RWPE2 (cell line): ENCODE measurements at regions not wholly inside any gene's neighbourhood (a gene's known extent, or its start where the extent isn't known, plus 50 kb on each side); places are given as distances from the start of the nearest gene placed in this dataset.

ENCODE experiments used
- ATAC-seq: fragments of 200-7000 bp; cut with Tn5 transposase; 3 replicates; pipeline ENCODE4 v1.9.1; 2021; ENCODE audit warnings: low read depth
- DNase-seq: peaks from one replicate; pipeline ENCODE4 v3.0.0-alpha.2; 2020; ENCODE audit warnings: low spot score
- H3K27ac ChIP-seq: fragments of 450-650 bp; 2 replicates; pipeline ENCODE4 v1.5.1; 2017; ENCODE audit warnings: mild to moderate bottlenecking; ENCODE audit not compliant: poor library complexity, severe bottlenecking
- H3K27me3 ChIP-seq: fragments of 250-450 bp; sonication (Bioruptor Pico); 2 replicates; pipeline ENCODE4 v1.5.1; 2021; ENCODE audit warnings: mild to moderate bottlenecking, moderate library complexity; ENCODE audit not compliant: insufficient read depth, poor library complexity, severe bottlenecking
- H3K36me3 ChIP-seq: fragments of 250-450 bp; sonication (Bioruptor Pico); 2 replicates; pipeline ENCODE4 v1.5.1; 2020; ENCODE audit warnings: low read depth, mild to moderate bottlenecking, moderate library complexity
- H3K4me1 ChIP-seq: fragments of 250-450 bp; sonication (Bioruptor Pico); 2 replicates; pipeline ENCODE4 v1.5.1; 2021; ENCODE audit warnings: mild to moderate bottlenecking, moderate library complexity; ENCODE audit not compliant: insufficient read depth, poor library complexity, severe bottlenecking
- H3K4me3 ChIP-seq: fragments of 250-450 bp; sonication (Bioruptor Pico); 2 replicates; pipeline ENCODE4 v1.5.1; 2021; ENCODE audit warnings: mild to moderate bottlenecking, moderate library complexity; ENCODE audit not compliant: severe bottlenecking
- H3K9me3 ChIP-seq: fragments of 250-450 bp; sonication (Bioruptor Pico); 2 replicates; pipeline ENCODE4 v1.5.1; 2021; ENCODE audit warnings: mild to moderate bottlenecking, moderate library complexity; ENCODE audit not compliant: severe bottlenecking
- TF ChIP-seq, protein P1 (sequence below): fragments of 450-650 bp; IDR thresholded peaks from one replicate; pipeline ENCODE4 v1.5.1; 2017; ENCODE audit warnings: mild to moderate bottlenecking, moderate library complexity; ENCODE audit not compliant: poor library complexity, severe bottlenecking

DNA sequence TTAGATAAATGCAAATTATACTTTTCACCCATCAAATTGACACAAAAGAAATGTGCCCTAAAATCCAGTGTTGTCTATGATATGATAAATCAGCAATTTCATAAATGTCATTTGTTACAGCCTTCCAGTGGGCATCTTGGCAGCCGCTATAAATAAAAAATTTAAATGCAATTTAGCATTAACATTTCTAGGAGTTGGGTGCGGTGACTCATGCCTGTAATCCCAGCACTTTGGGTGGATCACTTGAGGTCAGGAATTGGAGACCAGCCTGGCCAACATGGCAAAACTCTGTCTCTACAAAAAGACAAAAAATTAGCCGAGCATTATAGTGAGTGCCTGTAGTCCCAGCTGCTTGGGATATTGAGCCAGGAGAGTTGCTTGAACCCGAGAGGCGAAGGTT is 65.9 kb upstream of the POMGNT2 start:
- TF ChIP-seq, protein P1, sequence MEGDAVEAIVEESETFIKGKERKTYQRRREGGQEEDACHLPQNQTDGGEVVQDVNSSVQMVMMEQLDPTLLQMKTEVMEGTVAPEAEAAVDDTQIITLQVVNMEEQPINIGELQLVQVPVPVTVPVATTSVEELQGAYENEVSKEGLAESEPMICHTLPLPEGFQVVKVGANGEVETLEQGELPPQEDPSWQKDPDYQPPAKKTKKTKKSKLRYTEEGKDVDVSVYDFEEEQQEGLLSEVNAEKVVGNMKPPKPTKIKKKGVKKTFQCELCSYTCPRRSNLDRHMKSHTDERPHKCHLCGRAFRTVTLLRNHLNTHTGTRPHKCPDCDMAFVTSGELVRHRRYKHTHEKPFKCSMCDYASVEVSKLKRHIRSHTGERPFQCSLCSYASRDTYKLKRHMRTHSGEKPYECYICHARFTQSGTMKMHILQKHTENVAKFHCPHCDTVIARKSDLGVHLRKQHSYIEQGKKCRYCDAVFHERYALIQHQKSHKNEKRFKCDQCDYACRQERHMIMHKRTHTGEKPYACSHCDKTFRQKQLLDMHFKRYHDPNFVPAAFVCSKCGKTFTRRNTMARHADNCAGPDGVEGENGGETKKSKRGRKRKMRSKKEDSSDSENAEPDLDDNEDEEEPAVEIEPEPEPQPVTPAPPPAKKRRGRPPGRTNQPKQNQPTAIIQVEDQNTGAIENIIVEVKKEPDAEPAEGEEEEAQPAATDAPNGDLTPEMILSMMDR = no peak
- peaks cover 14% of the 10 kb centered on the region for H3K4me1 ChIP-seq
- ATAC-seq = 0 out of 3 replicates have a peak, but pooled peaks have one; percentile 33
- peak overlapping the region; percentile 2 for H3K27ac ChIP-seq
- DNase-seq = no peak
- H3K36me3 ChIP-seq = no peaks in the 10 kb centered on the region
- no peaks in the 10 kb centered on the region for H3K27me3 ChIP-seq
- peaks cover 4% of the 10 kb centered on the region for H3K9me3 ChIP-seq
- H3K4me3 ChIP-seq = no peak overlapping the region

DNA sequence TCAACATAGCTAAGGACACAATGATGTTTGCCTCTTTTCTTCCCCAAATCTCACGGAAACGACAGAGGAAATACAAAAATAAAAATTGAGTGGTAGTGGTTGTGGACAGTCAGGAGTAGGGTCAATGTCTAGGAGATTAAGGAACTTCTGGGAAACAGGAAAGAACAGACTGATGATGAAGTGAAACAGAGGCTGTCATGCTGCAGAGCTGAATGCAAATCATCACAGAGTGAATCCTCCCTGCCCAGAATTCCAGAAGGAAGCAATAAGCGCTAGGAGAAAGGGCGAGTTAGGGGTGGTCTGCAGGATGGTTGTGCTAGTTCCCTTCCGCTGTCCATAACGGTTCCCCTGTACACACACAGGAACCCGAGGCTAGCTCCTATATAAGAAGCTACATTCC is 64.7 kb upstream of the POMGNT2 start:
- no peak for ATAC-seq
- Histone ChIP-seq H3K27ac (no peak overlapping the region), H3K9me3 (peaks cover 10% of the 10 kb centered on the region), H3K4me3 (no peak overlapping the region), H3K27me3 (no peaks in the 10 kb centered on the region), H3K36me3 (no peaks in the 10 kb centered on the region), H3K4me1 (peaks cover 14% of the 10 kb centered on the region)
- TF ChIP-seq, protein P1 = no peak
- no peak for DNase-seq

DNA sequence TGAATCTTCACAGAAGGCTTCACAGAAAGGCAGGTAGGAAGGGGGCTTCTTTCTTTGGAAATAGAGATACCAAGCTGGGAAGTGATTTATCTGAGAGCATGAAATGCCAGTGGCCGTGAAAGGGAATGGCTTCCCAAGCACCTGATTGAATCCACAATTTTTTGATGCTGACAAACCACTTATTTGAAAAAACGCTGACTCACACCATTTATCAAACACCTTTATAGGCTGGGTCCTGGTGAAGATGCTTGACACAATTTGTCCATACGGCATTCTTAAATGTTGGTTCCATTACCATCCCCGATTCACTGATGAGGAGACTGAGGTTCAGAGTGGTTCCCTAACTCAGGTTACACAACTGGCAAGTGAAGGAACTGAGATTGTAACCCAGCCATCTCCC is 64.1 kb upstream of the POMGNT2 start:
- Histone ChIP-seq H3K4me1 (peaks cover 14% of the 10 kb centered on the region), H3K27ac (no peak overlapping the region), H3K9me3 (peaks cover 10% of the 10 kb centered on the region), H3K4me3 (no peak overlapping the region), H3K36me3 (no peaks in the 10 kb centered on the region), H3K27me3 (no peaks in the 10 kb centered on the region)
- ATAC-seq (no peak), DNase-seq (no peak)
- TF ChIP-seq, protein P1 = no peak

DNA sequence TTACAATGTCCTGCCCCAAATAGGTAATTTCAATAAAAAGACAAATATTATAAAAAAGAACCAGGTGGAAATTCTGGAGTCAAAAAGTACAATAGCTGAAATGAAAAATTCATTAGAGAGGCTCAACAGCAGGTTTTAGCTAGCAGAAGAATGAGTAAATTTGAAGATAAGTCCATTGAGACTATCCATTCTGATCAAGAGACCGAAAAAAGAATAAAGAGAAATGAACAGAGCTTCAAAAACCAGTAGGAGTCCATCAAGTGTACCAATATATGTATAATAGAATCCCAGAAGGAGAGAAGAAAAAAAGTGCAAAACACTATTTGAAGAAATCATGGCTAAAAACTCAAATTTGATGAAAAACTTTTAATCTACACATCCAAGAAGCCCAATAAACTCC is 60.5 kb upstream of the POMGNT2 start:
- no peak overlapping the region for H3K27ac ChIP-seq
- H3K4me3 ChIP-seq = no peak overlapping the region
- DNase-seq (no peak), ATAC-seq (no peak)
- TF ChIP-seq, protein P1 = no peak
- no peaks in the 10 kb centered on the region for H3K36me3 ChIP-seq
- H3K9me3 ChIP-seq = peaks cover 6% of the 10 kb centered on the region
- H3K4me1 ChIP-seq = peaks cover 12% of the 10 kb centered on the region
- no peaks in the 10 kb centered on the region for H3K27me3 ChIP-seq

DNA sequence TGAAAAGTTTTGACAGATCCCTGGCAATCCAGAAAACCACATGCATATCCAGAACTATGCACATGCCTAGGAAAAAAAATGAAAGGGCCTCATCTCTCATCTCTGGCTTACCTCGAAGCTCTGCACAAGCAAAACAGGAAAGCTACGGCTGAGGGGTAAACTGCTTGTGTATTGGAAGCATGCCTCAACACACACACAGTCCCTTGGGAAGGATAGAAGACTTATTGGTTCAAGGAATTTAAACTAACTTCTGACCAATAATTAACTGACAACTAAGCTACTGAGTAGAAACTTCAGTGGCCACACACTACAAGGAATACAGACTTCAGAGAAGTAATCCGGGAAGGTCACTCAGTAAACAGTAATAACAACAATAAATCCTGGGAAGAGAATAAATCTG is 59.9 kb upstream of the POMGNT2 start:
- TF ChIP-seq, protein P1 = no peak
- ATAC-seq (no peak), DNase-seq (no peak)
- H3K27ac ChIP-seq = no peak overlapping the region
- no peaks in the 10 kb centered on the region for H3K27me3 ChIP-seq
- H3K9me3 ChIP-seq = peaks cover 6% of the 10 kb centered on the region
- peaks cover 6% of the 10 kb centered on the region for H3K4me1 ChIP-seq
- no peak overlapping the region for H3K4me3 ChIP-seq
- no peaks in the 10 kb centered on the region for H3K36me3 ChIP-seq
